NCI-H1105 (cell line): ENCODE measurements at regions not wholly inside any gene's neighbourhood (a gene's known extent, or its start where the extent isn't known, plus 50 kb on each side); places are given as distances from the start of the nearest gene placed in this dataset.
"Not testable (repeated sequence)": the region's sequence is repeated elsewhere in the genome, so short reads cannot be mapped to it uniquely, and the experiment has no call there.

Source experiments
- DNase-seq: peaks from one replicate; lab custom pipeline; 2025; lab: John Stamatoyannopoulos, UW

- DNase-seq: no peak
These were observed 473.3 kb upstream of the PLXNA2 start for GRCh38 chr1:208717525-208717924.

- DNase-seq: no peak
These were observed 478.4 kb upstream of the PLXNA2 start for GRCh38 chr1:208722592-208722991.

- no peak for DNase-seq
These were observed 479.9 kb upstream of the PLXNA2 start for GRCh38 chr1:208724079-208724478.

DNA sequence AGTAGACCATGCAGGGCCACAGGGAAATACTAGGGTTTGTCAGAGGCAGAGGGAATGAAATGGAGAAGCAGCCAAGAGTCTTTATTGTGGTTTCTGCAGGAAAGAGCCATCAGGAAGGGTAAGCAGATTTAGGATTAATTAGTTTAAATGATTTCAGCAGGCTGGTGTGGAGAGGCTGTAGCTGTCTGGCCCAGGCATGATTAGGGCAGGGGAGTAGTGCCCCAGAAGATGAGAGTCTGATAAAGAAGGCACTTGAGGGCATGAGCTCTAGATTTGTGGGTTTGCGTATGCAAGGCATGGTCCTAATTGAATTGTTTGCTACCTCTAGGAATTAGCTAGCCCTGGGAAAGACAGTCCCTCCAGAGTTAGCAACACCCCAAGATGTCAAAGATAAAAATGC, 484.6 kb upstream of the PLXNA2 start:
- DNase-seq: no peak

GRCh38 chr1:208731981-208732821, 488.0 kb upstream of the PLXNA2 start:
- DNase-seq: peak; percentile 78

- DNase-seq: no peak
These were observed 493.0 kb upstream of the PLXNA2 start for GRCh38 chr1:208737161-208737560.

DNA sequence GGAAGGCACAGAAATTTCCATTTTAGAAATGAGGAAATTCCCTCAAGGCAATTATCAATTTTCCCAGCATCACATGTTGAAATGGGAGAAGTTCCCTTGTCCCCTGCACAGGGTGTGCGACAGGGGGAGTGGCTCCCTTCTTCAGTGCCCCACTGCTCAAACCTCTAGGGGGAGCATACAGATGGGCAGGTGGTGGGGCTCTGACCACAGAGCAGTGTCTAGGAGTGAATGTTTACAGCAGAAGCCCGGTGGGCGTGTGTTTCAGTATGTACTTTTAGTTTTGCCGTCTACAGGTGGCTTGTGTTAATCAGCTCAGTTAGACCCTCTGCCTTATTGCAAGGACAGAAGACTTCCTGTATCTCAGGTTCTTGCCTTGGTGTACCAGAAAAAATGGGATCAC, 493.7 kb upstream of the PLXNA2 start:
- DNase-seq: no peak

DNA sequence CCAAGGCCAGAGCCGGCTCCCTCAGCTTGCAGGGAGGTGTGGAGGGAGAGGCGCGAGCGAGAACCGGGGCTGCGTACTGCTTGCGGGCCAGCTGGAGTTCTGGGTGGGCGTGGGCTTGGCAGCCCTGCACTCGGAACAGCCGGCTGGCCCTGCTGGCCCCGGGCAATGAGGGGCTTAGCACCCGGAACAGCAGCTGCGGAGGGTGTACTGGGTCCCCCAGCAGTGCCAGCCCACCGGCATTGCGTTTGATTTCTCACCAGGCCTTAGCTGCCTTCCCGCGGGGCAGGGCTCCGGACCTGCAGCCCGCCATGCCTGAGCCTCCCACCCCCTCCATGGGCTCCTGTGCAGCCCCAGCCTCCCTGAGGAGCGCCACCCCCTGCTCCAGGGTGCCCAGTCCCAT, 495.5 kb upstream of the PLXNA2 start:
- not testable (repeated sequence) for DNase-seq

GRCh38 chr1:208741296-208741695, 497.1 kb upstream of the PLXNA2 start:
- DNase-seq: no peak

- DNase-seq: no peak
These were observed 499.2 kb upstream of the PLXNA2 start for GRCh38 chr1:208743361-208743760.

DNA sequence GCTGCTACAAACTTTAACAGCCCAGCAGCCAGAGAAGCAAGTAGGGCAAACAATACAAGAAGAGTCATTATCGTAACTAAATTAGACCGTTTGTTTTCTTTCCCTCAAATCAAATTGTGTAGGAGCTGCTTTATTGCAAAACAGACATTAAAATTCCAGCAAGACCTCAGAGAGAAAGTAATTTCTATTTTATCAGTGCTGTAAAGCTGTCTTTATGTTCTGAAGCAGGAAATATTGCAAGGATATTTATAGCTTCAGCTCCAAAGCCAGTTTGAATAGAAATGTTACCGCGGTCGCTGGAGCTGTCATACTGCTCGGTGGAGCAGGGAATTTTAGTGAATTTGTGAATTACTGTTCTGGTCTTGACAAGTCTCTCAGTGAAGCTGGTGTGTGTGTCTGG, 503.8 kb upstream of the PLXNA2 start:
- DNase-seq: peak; percentile 17

- DNase-seq: no peak
These were observed 504.4 kb upstream of the PLXNA2 start for GRCh38 chr1:208748387-208749165.

DNA sequence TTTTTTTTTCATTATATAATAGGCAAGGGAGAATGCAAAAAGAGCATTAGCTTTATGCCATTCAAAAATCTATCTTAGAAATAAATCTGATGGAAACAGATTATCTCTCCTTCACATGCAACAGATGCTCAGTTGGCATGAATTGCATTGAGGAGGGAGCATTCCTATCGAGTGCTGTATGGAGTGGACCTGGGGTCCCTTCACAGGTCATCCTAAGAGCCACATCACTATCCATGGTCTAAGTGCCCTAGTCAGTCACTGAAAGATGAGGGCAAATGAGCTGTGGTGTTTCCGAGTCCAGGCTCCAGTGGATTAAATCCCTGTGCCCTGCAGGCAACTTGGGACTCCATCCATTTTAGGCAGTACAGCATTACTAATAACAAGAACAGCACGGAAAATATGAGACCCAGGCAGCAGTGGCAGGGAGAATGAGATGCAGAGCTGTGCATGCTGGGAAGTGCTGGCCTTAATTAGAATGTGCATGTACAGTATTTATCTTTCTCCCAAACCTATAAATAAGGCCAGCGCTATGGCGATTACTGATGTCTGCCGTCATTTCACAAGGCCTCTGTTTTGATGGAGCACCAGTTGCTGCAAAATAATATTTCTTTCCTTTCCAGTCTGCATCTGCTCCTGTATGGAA, 512.3 kb upstream of the PLXNA2 start:
- no peak for DNase-seq

DNA sequence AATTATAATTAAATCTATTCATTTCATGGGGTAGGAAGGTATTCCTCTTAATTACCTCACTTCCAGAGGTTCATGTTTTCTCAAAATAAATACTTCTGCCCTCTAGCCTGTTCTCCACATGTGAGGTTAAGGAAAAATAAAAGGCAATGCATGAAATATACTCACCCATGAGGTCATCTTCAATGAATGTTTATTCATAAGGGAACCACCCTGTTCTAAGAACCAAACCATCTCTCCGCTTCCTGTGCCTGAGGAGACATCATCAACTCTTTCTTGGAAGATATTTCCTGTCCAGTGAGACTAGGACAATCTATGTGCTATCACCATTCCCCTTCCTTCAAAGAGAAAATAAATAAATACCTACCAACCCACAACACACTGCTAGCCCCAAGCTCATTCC, 513.7 kb upstream of the PLXNA2 start:
- DNase-seq: no peak

- no peak for DNase-seq
These were observed 515.1 kb upstream of the PLXNA2 start for GRCh38 chr1:208759255-208759654.

DNA sequence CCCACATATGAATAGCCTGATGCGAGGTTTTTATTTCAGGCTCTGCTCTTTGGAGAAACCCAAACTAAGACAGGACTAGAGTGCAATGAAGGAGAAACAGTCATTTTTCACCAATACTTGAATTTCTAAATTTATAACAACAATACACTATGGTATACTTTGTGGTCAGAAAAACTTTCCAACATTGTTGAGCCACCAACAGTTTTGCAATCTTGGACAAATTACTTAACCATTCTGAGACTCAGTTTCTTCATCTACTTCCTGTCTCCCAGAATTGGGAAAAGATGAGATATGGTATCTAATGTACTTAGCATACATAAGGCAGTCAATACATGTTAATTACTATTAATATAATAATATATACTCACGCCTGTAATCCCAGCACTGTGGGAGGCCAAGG, 519.8 kb upstream of the PLXNA2 start:
- DNase-seq: no peak

GRCh38 chr1:208766832-208767231, 522.6 kb upstream of the PLXNA2 start:
- DNase-seq: no peak

DNA sequence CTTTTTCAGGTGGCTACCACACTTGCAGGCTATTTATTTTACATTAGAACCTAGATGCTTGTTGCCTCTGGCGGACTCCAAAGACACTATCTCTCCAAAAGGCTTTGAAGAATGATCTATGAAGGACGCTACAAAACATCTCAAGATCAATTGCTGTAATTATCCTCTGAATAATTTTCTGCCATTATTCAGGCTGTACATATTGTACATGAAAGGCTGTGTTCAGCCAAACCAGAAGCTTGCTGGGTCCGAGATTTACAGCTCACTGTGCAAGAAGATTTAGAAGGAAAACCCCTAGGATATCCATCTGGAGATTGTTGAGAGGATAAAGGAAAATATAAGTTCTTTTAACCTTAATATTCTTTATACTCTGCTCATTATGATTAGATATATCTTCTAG, 523.6 kb upstream of the PLXNA2 start:
- DNase-seq: no peak

- DNase-seq: no peak
These were observed 528.7 kb upstream of the PLXNA2 start for GRCh38 chr1:208772891-208773290.

DNA sequence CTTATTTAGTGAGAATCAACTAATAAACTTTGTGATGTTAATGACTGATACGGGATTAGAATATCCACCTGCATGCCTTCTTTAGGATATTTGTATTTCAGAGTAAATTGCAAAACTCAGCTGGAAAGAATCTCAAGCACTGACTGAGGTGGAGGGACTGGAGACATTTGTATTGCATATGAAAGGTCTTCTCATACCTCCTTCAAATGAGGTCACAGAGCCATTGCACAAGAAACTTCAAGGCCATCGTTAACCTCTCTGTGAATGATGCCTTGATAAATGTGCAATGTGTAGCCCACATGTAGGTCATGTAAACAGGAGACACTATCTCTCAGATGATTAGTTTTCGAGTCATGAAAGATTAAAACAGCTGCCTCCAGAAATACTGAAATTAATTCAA, 531.7 kb upstream of the PLXNA2 start:
- no peak for DNase-seq

- DNase-seq: no peak
These were observed 534.2 kb upstream of the PLXNA2 start for GRCh38 chr1:208778417-208778816.

- DNase-seq: peak; percentile 32
These were observed 537.3 kb upstream of the PLXNA2 start for GRCh38 chr1:208781391-208782045.
